ENCODE measurements at regions not wholly inside any gene's neighbourhood (a gene's known extent, or its start where the extent isn't known, plus 50 kb on each side); places are given as distances from the start of the nearest gene placed in this dataset.

DNA sequence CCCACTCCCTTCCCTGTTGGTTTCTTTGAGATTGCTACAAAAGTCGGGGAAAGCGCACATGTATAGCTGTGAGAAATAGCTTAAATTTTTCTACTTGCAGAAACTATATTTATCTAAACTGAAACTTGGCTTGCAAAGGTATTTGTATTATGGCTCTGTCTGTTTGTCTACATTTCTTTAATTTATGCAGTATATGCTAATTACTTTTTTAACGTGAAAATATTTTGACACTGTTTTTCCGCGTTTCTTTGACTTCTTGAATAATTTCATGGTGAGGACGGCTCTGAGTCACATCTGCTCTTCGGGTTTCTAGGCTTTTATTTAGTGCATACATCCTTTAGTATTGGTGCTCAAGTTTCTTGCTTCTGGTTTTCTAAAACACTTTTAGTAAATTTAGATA, 182.1 kb upstream of the ZRANB2 start:
- no peak for DNase-seq

DNA sequence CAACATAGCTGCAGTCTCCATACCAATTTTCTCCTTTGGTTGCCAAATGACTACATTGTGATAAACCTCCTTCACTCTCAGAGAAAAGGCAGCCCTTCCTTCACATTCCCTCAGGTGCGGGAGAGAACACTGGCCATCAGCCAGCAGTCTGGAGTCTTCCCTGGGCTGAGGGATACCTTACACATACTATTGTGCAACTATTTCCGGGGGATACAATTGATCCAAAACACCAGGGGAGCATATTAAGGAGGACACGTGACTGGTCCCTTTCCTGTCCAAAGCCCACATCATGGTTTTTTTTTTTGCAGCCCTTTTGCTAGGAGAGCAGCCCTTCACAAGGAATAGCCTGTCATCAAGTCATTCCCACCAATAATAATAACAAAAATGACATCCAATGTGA, 172.1 kb upstream of the ZRANB2 start:
- no peak for DNase-seq

DNA sequence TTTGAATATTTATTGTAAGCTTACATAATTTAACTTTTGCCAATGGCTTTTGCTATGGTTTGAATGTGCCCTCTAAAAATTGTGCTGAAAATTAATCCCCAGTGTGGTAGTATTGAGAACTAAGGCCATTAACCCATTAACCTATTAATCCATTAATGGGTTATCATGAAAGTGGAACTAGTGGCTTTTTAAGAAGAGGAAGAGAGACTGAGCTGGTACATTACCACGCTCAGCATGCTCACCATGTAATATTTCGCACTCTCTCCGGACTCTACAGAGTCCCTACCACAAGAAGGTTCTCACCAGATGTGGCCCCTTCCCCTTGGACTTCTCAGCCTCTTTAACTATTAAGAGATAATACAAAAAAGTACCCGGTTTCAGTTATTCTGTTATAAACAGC, 164.4 kb upstream of the ZRANB2 start:
- no peak for DNase-seq

DNA sequence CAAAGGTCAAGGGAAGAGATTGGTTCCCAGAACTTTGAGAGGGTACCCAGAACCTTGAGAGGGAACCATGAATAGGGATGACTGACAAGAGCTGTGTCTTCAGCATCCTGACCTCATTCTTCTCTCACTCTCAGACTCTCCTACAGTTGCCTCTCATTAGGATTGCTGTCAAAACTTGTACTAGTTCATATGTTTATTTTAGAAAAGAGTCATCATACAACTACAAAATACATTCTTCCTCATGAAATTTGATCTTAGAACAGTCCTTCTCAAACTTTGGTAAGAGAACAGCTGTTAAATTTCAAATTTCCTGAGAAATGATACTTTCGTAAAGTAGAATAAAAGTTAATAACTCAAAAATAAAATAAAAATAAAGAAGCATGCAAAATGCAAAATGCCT, 161.4 kb upstream of the ZRANB2 start:
- no peak for DNase-seq

DNA sequence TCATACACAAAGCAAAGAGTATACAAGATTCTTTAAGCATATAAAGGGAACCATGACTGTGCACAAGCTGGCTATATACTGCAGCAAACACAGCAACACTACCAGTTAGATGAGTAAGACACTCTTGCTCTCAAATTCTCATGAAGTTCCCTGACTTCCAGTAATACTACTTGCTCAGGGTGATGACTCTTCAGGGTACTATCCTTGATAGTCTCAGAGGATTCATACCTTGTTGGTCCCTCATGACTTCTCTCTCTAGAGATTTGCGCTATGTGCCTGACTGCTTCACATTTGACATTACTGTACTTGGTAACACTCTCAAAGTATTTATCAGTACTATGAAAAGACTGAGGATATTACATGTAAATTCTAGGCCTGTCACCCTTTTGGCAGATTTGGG, 159.8 kb upstream of the ZRANB2 start:
- no peak for DNase-seq

DNA sequence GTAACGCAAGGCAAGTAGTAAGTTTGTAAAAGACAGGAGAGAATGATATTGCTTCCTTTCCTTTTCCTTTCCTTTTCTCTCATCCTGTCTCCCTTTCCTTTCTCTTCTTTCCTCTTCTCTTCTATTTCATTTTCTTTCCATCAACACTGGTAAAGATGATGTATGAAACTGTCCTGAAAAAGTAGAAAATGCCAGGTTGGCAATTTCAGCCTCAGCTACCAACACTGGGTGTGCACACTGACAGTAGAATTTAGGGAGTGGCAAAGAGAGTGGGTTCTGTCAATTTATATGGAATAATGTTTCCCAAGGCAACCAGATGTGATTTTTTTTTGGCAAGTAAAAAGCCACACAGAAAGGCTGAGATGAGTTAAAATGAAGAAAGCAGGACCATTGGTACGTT, 155.7 kb upstream of the ZRANB2 start:
- DNase-seq = no peak

DNA sequence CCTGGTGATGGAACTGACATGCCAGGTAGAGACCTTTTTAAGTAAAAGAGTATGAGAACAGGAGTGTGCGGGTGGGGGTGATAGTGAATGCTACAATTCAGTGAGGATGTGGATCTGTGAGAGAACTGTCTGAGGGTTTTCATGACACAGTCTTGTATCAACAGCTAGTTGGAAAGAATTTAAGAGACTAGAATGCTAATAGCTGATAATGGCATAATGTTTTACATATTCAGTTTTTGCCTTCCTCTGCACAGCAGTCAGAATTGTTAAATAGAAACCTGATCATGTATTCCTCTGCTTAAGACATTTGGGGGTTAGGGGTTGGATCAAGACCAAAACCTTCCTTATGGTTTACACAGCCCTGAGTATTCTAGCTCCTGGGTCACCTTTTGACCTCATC, 152.8 kb upstream of the ZRANB2 start:
- DNase-seq = no peak

DNA sequence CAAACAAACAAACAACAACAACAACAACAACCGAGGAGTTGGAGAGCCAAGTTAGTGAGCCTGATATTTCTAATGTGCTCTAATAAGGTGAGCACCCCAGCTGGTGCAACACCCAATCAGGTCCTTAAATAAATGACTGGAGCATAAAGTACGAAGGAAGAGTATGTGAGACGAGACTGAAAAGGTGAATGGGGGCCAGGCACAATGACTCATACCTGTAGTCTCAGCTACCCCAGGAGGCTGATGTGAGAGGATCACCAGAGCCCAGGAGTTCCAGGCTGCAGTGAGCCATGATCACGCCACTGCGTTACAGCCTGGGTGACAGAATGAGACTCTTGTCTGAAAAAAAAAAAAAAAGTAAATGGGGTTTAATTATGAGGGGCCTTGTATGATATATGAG, 152.0 kb upstream of the ZRANB2 start:
- DNase-seq = no peak

DNA sequence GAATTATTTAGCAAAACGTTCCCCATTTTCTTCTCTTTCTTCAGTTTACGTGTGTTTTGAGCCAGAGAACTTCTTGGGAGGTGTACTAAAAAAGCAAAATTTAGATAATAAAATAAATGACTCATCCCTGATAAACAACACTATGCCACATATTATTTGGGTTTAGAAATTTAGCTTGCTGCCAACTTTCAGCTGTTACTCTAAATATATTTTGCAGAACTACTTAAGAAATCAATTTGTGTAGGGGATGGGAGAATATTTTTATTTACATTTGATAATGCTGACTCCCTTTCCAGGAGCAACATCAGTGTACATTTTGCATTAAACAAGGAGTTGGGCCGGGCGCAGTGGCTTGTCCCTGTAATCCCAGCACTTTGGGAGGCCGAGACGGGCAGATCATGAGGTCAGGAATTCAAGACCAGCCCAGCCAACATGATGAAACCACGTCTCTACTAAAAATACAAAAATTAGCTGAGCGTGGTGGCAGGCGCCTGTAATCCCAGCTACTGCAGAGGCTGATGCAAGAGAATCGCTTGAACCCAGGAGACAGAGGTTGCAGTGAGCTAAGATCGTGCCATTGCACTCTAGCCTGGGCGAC, 151.4 kb upstream of the ZRANB2 start:
- DNase-seq = no peak

DNA sequence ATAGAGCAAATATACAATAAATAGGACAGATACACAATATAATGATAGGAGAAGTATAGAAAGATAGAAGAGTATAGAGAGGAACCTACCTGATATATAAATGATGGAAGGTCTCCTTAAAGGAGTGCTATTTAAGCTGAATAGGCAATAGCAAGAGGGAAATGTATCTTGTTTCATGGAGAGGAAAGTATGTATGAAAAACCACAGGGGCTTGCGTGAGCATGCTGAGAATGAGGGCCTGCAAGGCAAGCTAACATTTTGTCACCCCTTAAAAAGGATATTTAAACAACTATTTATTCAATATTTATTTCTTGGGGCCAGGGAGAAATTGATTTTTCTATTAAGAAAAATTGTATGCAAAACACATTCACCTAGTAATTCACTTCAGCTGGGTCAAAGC, 150.9 kb upstream of the ZRANB2 start:
- DNase-seq = no peak

DNA sequence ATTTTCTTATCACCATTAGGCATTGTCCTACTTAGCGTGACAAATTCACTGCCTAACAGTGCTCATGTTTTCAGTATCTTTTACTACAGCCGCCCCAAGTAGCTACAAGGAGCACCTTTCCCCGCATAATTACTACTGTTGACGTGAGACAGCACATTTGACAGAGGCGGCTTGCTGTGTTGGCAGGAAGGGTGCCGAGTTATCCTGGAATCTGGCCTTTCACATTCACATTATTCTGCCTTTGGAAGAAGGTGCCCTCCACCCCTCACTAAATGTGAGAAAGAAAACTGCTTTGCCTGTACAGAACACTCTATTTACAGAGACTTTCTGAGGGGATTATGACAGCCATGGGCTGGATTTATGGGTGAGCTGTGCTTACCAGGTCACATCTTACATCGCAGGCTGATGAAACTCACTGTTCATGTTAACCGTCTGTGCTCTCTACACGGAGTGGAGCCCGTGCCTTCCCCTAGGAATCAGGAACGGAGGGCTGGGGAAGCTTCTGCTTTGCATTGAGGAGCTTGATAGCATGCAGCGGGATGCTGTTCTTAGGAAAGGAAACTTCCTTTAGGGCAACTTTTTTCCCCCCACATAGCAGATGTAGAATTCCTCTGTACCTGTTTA, 148.0 kb upstream of the ZRANB2 start:
- peak in 2 of 3 experiments; percentile 51 to 58 for DNase-seq

DNA sequence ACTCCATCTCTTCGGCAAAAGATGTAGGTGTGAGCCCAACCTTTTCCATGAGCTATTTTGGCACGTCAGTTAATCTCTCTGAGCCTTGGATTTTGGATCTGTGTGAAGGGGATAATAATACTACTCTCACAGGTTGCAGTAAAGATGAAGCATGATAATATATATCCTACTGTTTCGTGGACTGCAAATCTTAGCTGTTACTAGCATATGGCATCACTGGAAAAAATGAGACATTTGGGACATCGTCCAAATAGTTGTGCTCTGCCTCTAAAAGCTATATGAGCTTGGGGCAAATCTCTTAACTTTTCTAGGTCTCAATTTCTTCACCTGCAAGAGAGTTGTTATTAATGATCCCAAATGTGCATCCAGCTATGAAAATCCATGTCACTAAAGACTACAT, 147.4 kb upstream of the ZRANB2 start:
- DNase-seq = no peak

DNA sequence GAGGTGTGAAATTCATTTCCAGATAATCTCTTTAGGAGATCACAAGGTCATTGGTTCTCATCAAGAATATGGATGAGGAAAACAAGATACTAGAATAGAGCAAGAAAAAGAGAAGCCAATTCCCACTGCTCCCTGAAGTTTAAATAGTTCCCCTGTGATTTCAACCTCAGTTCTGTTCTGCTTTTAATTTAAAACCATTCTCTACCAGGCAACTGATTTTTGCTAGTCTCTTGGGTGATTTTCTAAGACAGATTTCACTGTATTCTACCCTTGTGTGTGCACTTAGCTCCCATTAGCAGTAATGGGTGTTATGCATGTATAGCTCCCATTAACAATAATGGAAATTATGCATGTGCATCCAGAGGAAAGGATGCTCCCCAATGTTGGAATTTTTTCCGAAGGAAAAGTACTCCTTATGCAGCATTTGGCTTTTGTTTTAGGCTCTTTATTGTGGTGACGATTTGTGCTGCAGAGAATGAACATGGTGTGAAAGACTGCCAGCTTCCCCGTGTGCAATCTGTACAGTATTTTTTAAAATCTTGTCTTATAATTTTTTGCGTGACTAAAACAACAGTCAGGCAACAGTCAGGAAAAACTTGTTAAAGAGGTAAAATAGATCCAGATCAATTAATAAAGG, 144.0 kb upstream of the ZRANB2 start:
- no peak for DNase-seq

DNA sequence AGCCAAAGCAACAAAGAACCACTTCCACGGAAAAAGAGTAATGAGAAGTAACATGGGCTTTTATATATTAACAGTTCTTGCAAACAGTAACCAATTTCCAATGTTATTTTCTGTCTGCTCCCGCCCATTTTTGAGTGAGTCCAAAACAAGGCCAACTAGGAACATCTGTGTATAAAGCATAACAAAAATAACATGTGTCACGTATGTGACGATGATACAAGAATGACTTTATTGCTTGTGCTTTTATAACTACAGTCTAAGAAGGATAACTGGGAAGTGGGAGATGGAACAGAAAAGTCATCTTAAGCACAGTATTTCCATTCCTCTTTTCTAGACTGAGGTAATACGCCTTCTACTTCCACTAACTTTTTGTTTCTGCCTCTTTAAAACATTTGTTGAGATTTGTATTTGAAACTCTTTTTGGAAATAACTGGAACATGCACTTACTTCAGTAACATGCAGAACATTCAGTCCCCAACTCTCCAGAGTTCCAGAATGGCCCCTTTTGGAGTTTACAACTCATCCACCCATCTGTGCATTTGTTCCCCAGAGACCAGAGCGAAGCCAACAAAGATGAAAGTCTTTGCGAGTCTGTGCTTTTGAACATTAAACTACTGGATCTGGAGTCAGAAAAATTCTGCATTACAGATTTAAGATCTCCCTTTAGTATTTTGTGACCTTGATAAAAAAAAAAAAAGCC, 143.0 kb upstream of the ZRANB2 start:
- DNase-seq = no peak

DNA sequence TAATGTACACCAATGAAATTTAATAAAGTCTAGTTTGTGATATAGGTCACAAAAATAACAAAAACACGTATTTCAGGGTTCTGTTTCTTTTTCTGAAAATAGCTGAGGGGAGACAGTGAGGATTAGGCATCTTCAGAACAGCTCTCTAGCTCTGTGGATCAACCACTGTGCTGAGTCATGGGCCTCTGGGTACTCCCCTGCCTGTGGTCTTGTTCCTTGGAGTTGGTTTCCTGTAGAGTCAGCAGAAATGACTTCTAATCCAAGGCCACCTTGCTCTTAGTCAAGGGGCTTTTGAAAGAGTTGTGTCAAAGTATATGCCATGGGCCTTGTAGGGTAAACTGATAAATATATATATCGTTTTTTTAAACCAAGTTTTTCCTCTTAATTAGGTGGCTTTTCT, 141.8 kb upstream of the ZRANB2 start:
- DNase-seq = no peak

DNA sequence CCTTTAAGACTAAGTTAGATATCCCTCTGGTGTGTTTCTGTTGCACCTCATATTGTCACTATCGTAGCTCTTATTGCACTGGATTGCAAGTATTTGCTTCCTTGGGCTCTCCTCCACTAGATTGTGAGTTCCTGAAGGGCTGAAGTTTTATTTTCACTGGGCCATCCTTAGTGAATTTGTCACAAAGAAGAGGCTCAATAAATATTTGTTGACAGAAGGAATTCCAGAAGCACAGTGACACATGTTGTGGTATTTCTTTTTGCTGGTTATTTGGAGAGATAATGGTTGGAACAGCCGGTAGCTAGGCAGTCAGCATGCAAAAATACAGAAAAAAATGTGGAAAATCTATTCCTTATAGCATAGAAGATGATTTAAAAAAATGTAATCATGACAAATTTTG, 129.9 kb upstream of the ZRANB2 start:
- DNase-seq = no peak

DNA sequence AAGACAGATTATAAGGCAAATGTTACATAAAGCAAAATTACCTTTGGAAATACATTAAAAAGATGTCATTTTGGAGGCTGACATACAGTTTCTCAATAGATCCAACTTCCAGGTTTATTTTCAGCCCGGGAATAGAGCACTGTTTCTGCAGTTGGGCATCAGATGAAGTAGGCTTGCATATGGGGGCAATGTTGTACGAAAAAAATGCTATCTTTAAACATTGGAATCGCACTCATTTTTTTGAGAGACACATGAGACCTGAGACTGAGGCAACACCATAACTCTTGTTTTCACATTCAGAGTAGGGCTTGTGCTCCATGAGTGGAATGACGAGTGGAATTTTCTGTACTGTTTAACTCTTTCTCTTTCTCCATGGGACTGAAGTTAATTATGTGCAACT, 122.4 kb upstream of the ZRANB2 start:
- no peak for DNase-seq

DNA sequence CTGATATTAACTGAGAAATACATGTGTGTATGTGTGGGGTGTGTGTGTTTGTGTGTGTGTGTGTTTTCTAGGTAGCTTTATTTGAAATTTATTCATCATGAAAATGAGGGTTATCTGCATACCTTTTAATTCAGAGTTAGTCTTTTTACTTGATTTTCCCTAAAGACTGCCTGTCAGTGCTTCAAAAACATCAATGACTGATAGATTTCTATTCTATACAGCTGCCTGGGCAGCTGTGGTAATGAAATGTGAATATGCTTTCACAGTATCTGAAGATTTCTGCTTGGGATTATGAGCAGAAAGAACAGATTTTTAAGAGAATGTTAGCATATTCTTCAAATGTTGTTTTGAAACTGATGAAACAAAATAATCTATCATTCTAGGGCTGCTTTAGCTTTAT, 119.7 kb upstream of the ZRANB2 start:
- DNase-seq = no peak

DNA sequence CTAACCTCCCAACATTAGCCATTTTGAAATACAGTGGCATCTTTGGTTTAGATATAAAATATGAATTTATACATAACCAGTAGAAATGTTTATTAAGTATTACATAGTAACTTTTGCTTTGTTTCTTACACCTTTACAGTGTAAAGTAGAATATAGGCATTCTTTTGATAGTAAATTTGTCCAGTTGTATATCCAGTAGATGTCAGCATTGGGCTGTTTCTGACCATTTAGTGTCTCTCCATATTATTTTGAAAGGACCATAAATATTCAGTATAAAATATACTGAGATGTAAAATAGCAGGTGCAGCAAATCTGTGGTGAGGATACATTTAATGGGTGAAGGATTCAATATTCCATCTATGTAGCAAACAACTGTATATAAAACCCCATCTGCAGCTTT, 115.8 kb upstream of the ZRANB2 start:
- DNase-seq = peak in 2 of 3 experiments; percentile 4 to 67

DNA sequence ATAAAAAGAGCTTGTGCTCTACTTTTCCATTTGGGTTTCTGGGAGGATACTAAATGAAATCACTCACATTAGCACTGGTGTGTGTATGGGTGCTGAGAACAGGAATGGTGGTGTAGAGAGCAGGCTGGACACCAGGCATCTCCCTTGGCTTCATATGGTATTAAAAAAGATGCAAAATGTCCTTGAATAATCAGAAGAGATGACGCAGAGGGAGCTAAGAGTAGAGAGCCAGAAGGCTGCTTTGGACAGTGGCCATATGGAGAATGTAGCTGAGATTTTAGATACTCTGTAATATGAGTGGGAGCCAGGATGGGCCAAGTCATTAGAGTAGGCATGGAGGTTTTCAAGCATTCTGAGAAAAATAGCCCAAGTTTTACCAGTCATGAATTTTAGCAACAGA, 112.3 kb upstream of the ZRANB2 start:
- no peak for DNase-seq

DNA sequence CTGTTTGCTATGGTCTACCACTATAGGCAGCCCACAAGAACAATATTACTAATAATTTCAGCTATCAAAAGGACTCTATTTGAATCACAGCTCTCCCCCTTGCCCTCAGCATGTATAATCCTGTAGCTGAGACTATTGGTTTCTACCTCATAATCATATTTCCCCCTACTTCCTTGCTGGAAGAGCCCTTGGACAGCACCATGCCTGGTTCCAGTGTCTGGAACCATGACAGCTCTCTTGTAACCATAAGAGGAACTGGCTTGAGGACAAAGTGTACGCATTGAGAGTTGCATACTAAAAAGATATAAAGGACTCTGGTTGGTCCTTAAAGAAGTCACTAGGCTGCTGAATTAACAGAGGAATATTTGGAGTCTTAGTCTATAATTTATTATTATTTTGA, 110.7 kb upstream of the ZRANB2 start:
- no peak for DNase-seq

DNA sequence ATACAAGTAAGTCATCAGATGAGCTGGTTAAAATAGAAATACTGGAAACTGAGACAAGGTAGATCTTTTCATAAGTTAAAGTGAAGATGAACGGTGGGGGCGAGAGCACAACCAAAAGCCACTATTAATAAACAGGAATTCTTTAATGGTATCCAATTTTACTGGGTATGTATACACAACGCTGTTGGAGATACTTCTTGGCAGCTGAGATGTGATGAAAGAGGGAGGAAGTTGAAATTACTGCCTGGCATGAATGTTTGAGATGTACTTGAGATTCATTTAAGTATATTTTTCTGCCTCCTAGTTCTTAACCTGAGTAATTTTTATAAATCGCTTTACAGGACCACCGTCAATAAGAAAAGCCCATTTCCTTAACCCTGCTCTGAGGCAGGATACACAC, 110.0 kb upstream of the ZRANB2 start:
- no peak for DNase-seq

DNA sequence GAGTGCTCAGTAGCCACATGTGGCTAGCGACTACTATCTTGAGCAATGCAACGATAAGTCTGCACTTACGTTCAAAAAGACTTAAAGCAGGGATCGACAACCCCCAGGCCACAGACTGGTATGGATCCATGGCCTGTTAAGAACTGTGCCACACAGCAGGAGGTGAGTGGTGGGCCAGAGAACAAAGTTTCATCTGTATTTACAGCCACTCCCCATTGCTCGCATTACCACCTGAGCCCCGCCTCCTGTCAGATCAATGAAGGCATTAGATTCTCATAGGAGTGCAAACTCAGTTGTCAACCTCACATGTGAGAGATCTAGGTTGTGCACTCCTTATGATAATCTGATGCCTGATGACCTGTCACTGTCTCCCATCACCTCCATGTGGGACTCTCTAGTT, 103.6 kb upstream of the ZRANB2 start:
- no peak for DNase-seq

DNA sequence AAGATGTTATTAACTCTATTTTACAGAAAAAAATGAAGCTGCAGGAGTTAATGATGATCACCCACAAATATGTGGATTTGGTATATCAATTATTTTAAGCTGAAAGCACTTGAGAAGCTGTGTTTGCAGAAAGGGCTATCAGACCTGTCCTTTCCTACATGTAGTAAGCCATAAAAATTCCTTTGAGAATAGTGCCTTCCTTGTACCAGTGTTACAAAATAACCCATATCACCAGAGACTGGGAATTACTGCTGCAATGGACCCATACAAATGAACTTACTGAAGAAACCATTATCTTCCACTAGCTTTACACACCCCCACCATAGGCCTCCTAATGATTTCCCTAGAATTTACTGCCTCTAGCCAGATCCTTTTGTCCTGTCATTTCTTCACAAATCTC, 99.2 kb upstream of the ZRANB2 start:
- DNase-seq = no peak

All from NCI-H1417 (cell line).